GM12865 (cell line): ENCODE measurements at regions not wholly inside any gene's neighbourhood (a gene's known extent, or its start where the extent isn't known, plus 50 kb on each side); places are given as distances from the start of the nearest gene placed in this dataset.

Source experiments
- DNase-seq: peaks from one replicate; pipeline ENCODE4 v3.0.0; 2010; ENCODE audit warnings: low read depth
- H3K4me3 ChIP-seq: 2 replicates; pipeline ENCODE4 v1.5.1; 2011; ENCODE audit warnings: mild to moderate bottlenecking, low read depth, low read length, control low read depth
- CTCF ChIP-seq: IDR thresholded peaks from 2 replicates; pipeline ENCODE4 v1.5.1; 2011; ENCODE audit warnings: low read length, control low read depth, low read depth, inconsistent platforms; ENCODE audit not compliant: insufficient read depth; ENCODE audit errors: missing control alignments

DNA sequence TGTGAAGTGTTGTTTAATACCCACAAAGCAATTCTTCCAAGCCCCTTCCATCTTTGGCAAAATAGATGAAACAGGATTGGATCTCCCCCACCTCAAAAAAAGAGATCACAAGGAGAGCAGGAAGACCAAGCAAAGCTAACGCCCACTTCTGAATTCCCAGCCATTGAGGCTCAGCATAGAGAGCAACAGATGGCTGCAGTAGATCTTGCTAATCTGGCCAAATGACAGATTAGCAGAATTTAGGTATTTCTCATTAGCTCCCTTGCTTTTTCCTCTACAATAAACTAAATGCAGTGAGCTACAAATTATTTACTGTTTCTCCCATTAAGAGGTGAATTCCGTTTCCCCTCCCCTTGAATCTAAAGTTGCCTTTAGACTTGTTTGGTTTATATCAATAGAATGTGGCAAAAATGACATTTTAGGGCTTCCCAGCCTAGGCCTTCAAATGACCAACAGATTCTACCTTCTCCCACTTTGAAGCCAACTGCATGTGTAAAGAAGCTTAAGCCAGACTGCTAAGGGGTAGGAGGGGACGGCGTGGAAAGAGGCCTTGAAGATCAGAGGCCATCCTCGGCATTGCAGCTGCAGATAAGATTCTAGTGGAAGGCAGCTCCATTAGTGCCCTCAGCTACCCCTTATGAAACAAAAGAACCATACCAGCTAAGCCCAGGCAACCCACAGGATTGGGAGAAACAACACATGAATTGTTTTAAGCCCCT lies 56.8 kb upstream of the CPEB4 start:
- H3K4me3 ChIP-seq, result no peak overlapping the region
- DNase-seq, result no peak
- TF ChIP-seq CTCF, result no peak

DNA sequence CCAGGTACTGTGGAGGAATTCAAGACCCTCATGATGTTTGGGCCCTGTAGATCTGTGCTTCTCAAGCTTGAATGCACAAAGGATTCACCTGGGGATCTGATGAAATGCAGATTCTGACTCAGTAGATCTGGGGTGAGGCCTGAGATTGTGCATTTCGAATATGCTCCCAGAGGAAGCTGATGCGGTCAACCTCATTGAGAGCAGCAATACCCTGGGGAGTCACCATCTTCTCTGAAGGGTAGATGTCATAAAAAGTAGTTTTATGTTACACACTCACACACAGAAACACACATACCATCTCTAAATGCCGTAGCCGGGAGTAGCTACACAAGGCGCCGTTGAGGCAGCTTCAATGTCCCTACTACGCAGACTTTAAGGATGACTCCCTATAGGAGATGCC lies 55.8 kb upstream of the CPEB4 start:
- H3K4me3 ChIP-seq, result no peak overlapping the region
- peak; percentile 79 for DNase-seq
- TF ChIP-seq CTCF, result no peak

- DNase-seq, result no peak
- TF ChIP-seq CTCF, result no peak
- H3K4me3 ChIP-seq, result no peak overlapping the region
Measured at GRCh38 chr5:173833196-173833985, 54.8 kb upstream of the CPEB4 start.

GRCh38 chr5:173834071-173834771 lies 53.9 kb upstream of the CPEB4 start:
- TF ChIP-seq CTCF, result no peak
- no peak overlapping the region for H3K4me3 ChIP-seq
- no peak for DNase-seq

DNA sequence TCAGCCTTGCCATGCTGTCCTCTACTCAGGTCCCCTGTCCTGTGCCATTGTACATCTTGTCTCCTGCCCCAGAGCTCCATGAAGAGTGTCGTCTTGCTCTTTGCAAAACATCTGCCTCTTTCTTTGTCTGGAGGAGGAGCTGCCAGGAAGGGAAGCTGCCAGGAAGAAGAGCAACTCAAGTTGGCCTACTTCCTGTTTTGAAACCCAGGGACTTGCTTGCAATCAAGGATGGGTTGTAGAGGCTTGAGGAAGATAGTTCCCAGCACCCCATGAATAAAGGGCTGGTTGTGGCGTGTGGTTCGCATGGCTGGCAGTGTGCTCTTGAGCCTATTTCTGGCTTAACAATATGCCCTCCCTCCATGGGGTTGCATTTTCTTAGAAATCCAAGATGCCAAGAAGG lies 53.0 kb upstream of the CPEB4 start:
- DNase-seq, result no peak
- TF ChIP-seq CTCF, result no peak
- H3K4me3 ChIP-seq, result no peak overlapping the region

- no peak for DNase-seq
- TF ChIP-seq CTCF, result no peak
- no peak overlapping the region for H3K4me3 ChIP-seq
Measured at GRCh38 chr5:173835661-173836060, 52.5 kb upstream of the CPEB4 start.
